Central memory CD8-positive, alpha-beta T cell (primary cell): ENCODE measurements at regions not wholly inside any gene's neighbourhood (a gene's known extent, or its start where the extent isn't known, plus 50 kb on each side); places are given as distances from the start of the nearest gene placed in this dataset.

Source experiments
- ATAC-seq: fragments of 150-1000 bp; cut with Tn5 transposase; replicated peaks from 2 replicates; pipeline ENCODE4 v1.10.0; 2022; ENCODE audit warnings: mild to moderate bottlenecking, moderate FRiP score, moderate number of reproducible peaks; ENCODE audit not compliant: poor library complexity, severe bottlenecking; ENCODE audit errors: extremely low read depth
- DNase-seq, 2 donors: peaks; one replicate each; pipeline ENCODE4 v3.0.0; 2021; ENCODE audit warnings: low spot score in 2 of 2
- H3K27ac Mint-ChIP-seq: one replicate; pipeline ENCODE4 v1.8.0; 2022; ENCODE audit warnings: low read depth, mild to moderate bottlenecking, moderate library complexity, mixed read lengths
- H3K27me3 Mint-ChIP-seq: one replicate; pipeline ENCODE4 v1.8.0; 2022; ENCODE audit warnings: mixed read lengths
- H3K36me3 Mint-ChIP-seq: one replicate; pipeline ENCODE4 v1.8.0; 2022; ENCODE audit warnings: mild to moderate bottlenecking, moderate library complexity, mixed read lengths; ENCODE audit not compliant: insufficient read depth
- H3K4me1 Mint-ChIP-seq: one replicate; pipeline ENCODE4 v1.8.0; 2022; ENCODE audit warnings: mixed read lengths
- H3K4me3 Mint-ChIP-seq: one replicate; pipeline ENCODE4 v1.8.0; 2022; ENCODE audit warnings: mild to moderate bottlenecking, moderate library complexity, mixed read lengths
- H3K9me3 Mint-ChIP-seq: one replicate; pipeline ENCODE4 v1.8.0; 2022; ENCODE audit warnings: mixed read lengths

DNA sequence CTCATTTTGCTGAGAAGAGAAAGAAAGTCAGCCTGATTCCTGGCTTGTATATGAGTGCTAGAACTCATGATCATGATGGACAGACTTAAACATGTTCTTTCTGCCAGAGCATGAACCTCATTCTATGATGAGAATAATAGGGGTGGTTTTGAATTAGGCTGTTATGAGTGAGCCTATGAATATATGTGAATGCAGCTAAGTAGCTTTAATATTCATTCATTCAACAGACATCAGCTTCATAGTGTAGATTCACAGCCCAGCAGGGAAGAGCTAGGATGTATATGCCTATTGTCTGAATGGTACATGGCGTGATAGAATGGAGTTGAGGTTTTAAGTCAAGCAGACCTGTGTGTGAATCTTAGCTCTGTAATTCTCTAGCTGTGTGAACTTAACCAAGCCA, 573.2 kb downstream of the DHX35 start:
- Mint-ChIP-seq H3K27me3 (no peaks in the 10 kb centered on the region), H3K36me3 (no peaks in the 10 kb centered on the region), H3K27ac (no peak overlapping the region), H3K4me1 (no peaks in the 10 kb centered on the region), H3K4me3 (no peak overlapping the region), H3K9me3 (peaks cover 7% of the 10 kb centered on the region)
- ATAC-seq (no peak), DNase-seq (no peak)

DNA sequence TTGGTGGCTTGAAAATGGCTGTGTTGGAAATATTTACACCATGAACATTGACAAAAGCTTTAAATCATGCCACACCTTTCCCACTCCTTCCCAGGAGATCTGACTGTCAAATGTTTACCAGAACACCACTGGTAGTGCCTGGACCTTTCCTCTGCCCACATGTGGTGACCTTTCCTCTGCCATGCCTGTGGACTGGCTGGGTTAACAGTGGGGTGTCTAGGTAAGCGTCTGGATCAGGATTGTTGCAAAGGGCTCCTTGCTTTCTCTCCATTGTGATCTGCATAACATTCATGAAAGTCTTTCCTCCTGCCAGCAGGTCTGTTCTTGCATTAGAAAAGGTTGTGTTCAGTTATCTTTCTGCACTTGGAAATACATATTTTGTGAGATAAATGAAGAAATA, 572.7 kb downstream of the DHX35 start:
- DNase-seq: no peak
- no peak for ATAC-seq
- H3K4me1 Mint-ChIP-seq: no peaks in the 10 kb centered on the region
- H3K36me3 Mint-ChIP-seq: no peaks in the 10 kb centered on the region
- no peak overlapping the region for H3K4me3 Mint-ChIP-seq
- no peak overlapping the region for H3K27ac Mint-ChIP-seq
- H3K27me3 Mint-ChIP-seq: no peaks in the 10 kb centered on the region
- H3K9me3 Mint-ChIP-seq: peaks cover 3% of the 10 kb centered on the region

DNA sequence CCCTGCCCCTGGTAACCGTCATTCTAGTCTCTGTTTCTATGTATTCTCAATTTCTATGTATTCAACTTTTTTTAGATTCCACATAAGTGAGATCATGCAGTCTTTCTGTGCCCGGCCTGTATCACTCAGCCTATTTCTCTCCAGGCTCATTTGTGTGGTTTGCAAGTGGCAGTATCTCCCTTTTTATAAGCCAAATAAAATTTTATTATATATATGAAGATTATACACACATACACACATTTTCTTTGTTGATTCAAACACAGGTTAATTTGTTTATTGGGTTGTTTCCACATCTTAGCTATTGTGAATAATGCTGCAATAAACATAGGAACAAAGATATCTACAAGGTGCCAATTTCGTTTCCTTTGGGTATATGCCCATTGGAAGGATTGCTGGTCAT, 571.7 kb downstream of the DHX35 start:
- no peaks in the 10 kb centered on the region for H3K36me3 Mint-ChIP-seq
- no peak overlapping the region for H3K4me3 Mint-ChIP-seq
- ATAC-seq (no peak), DNase-seq (no peak)
- no peaks in the 10 kb centered on the region for H3K27me3 Mint-ChIP-seq
- no peaks in the 10 kb centered on the region for H3K4me1 Mint-ChIP-seq
- H3K27ac Mint-ChIP-seq: no peak overlapping the region
- H3K9me3 Mint-ChIP-seq: no peaks in the 10 kb centered on the region

DNA sequence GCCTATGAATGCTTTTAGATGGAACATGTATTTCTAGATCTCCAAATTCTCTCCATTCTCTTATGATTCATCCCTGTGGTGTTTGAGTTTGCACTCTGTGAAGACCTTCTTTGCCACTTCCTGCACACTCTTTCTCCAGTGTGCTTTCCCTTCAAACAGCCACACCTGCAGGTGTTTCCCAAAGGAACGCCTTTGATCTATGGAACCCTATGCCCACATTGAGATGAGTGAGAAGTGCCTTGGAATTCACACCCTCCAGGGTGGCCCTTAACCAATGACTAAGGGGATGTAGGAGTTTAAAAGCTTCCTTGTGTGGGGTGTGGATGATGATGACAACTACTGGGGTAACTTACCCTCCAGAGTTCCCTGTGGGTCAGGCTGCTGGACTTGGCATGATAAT, 570.1 kb downstream of the DHX35 start:
- no peaks in the 10 kb centered on the region for H3K36me3 Mint-ChIP-seq
- ATAC-seq (no peak), DNase-seq (no peak)
- no peaks in the 10 kb centered on the region for H3K4me1 Mint-ChIP-seq
- no peak overlapping the region for H3K4me3 Mint-ChIP-seq
- no peaks in the 10 kb centered on the region for H3K9me3 Mint-ChIP-seq
- no peak overlapping the region for H3K27ac Mint-ChIP-seq
- no peaks in the 10 kb centered on the region for H3K27me3 Mint-ChIP-seq

DNA sequence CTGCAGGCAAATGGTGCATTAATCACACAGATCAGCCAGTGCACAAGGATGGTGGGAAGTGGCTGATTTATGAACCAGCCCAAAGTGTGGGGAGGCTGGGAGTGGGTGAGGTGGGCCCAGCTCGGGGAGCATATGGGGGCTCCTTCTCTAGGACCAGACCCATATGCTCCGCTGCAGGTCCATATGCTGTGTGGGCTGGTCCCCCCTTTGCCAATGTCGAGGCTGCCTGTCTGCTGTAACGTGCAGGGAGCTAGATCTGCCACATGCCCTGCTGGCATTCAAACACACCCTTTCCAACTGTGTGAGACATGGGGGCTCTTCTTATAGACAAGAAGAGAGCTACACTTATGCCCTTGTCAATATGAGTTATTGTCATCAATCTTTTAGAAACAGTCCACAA, 566.3 kb downstream of the DHX35 start:
- Mint-ChIP-seq H3K9me3 (no peaks in the 10 kb centered on the region), H3K4me1 (no peaks in the 10 kb centered on the region), H3K4me3 (no peak overlapping the region), H3K36me3 (no peaks in the 10 kb centered on the region), H3K27ac (no peak overlapping the region), H3K27me3 (no peaks in the 10 kb centered on the region)
- ATAC-seq: no peak
- DNase-seq: no peak

DNA sequence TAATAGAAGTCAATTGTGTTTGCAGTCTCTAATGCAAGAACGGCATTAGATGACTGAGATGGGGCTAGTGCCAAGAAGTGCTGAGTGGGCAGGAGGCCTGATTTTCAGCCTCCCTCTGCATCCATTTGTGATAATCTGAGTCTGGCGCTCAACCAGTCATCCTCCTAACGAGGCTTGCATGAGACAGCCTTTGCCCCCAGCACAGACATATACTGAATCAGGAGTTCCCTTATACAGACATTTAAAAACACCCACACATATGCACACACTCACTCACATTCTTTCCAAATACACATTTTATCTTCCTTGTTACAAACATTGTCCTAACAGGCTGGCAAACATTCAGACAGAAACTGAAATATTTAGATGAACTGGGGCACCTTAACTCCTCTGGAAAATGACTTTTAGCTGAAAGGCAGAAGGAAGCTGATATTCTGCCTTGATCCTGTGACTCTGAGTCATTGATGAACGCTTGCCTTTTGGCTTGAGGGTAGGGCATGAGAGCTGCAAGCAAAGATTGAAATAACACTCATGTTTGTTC, 562.3 kb downstream of the DHX35 start:
- Mint-ChIP-seq H3K4me1 (no peaks in the 10 kb centered on the region), H3K36me3 (no peaks in the 10 kb centered on the region), H3K27me3 (no peaks in the 10 kb centered on the region), H3K4me3 (no peak overlapping the region), H3K9me3 (no peaks in the 10 kb centered on the region), H3K27ac (no peak overlapping the region)
- ATAC-seq (no peak), DNase-seq (no peak)

DNA sequence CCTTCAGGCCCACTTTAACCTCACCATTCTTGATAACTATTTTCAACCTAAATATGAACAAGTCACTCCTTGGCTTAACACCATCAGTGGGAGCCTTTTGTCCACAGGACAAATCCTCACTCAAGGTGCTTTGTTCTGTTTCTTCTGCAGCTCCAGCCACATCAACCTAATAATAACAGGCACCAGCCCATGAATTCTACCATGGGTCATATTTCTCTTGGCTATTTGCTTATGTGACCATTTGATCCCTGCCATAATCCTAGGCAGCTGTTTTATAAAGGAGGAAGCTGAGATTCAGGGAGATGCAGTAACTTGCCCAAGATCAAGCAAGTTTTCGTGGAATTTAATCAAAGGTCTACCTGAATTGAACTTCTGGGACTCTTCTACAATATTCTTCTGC, 561.3 kb downstream of the DHX35 start:
- no peaks in the 10 kb centered on the region for H3K36me3 Mint-ChIP-seq

DNA sequence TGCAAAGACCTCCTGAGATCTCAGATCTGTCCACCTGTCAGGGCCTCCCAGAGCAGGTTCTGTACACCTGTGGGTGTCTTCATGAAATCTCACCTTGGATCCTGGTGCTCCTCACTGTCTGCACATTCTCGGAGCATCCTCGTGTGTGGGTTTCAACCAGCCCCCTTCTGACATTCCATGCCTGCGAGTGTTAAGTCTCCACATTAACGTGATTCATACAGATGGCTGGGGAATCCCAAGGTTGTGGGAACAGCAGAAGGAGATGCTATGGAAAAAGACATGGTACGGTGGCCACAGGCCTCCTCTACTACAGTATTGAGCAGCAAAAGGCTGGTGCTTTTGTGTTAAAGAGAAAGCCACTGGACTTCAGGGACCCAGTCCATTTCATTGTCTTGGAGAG, 556.5 kb downstream of the DHX35 start:
- no peaks in the 10 kb centered on the region for H3K36me3 Mint-ChIP-seq
- no peak overlapping the region for H3K27ac Mint-ChIP-seq
- no peak overlapping the region for H3K4me3 Mint-ChIP-seq
- ATAC-seq (no peak), DNase-seq (no peak)
- H3K27me3 Mint-ChIP-seq: no peaks in the 10 kb centered on the region
- H3K9me3 Mint-ChIP-seq: peaks cover 6% of the 10 kb centered on the region
- no peaks in the 10 kb centered on the region for H3K4me1 Mint-ChIP-seq

More for the DNA sequence above, 561.3 kb downstream of the DHX35 start:
- Mint-ChIP-seq H3K27me3 (no peaks in the 10 kb centered on the region), H3K4me3 (no peak overlapping the region), H3K9me3 (no peaks in the 10 kb centered on the region), H3K4me1 (no peaks in the 10 kb centered on the region), H3K27ac (no peak overlapping the region)
- ATAC-seq: no peak
- DNase-seq: no peak

DNA sequence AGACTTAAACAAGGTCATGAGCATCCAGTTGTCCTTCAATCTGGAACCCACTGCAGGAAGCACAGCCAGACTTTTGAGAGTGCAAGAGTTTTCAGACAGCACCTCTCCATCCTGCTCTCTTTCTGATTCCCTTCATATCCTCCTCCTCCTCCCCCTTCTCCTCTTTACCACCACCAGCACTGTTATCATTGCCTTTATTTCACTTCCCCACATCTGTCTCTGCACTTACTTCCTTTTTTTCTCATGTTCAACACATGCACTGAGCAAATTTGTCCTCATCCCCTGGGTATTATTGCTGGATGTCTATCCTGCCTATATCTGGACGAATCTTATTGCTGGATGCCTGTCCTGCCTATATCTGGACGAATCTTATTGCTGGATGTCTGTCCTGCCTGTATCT, 554.8 kb downstream of the DHX35 start:
- H3K36me3 Mint-ChIP-seq: no peaks in the 10 kb centered on the region
- ATAC-seq (no peak), DNase-seq (no peak)
- H3K27me3 Mint-ChIP-seq: no peaks in the 10 kb centered on the region
- H3K4me1 Mint-ChIP-seq: no peaks in the 10 kb centered on the region
- H3K9me3 Mint-ChIP-seq: peaks cover 6% of the 10 kb centered on the region
- no peak overlapping the region for H3K27ac Mint-ChIP-seq
- H3K4me3 Mint-ChIP-seq: no peak overlapping the region

DNA sequence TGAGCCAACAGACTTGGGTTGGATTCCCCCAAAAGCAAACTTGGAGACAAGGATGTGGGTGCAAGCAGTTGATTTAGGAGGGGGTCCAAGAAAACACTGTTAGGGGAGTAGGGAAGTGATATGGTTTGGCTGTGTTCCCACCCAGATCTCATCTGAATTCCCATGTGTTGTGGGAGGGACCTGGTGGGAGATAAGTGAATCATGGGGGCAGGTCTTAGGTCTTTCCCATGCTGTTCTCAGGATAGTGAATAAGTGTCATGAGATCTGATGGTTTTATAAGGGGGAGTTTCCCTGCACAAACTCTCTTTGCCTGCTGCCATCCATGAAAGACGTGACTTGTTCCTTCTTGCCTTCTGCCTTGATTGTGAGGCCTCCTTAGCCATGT, 542.6 kb downstream of the DHX35 start:
- Mint-ChIP-seq H3K36me3 (no peaks in the 10 kb centered on the region), H3K27me3 (no peaks in the 10 kb centered on the region), H3K4me3 (no peak overlapping the region), H3K27ac (no peak overlapping the region), H3K4me1 (no peaks in the 10 kb centered on the region), H3K9me3 (peaks cover 7% of the 10 kb centered on the region)
- DNase-seq (no peak), ATAC-seq (no peak)

DNA sequence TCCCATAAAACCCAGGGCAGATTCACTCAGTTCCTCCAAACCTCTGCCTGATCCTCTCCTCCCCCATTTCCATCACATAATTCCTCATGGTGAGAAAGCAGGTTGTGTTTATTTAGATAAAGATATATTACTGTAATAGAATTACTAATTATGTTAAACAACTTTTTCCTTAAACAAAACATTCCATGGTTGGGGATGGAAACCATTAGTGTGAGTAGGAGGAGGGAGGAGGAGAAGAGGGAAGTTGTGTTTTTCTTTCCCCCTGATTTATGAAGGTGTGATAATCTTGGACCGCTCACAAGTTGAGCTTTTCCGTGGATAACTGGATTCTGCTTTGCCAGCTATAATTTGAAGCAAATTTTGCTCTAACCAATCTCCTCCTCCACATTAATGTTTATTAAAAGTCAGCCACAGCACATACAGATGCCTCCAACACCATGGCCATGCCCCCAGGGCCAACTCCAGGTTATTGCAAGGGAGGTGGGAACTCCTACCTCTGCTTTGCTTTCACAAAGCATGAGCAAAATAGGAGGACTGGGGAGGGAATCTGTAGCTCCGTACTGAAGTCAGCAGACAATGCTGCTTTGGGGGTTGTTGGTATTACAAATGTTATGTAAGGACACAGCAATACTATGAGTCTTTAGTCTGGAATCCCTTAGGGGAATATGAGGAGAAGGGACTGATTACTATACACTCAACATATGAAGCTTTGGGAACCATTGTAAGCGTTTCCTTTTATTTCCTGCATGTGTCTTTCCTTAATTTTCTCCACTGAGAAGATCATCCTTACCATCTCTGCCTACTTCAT, 542.0 kb downstream of the DHX35 start:
- H3K27ac Mint-ChIP-seq: no peak overlapping the region
- no peaks in the 10 kb centered on the region for H3K4me1 Mint-ChIP-seq
- ATAC-seq (no peak), DNase-seq (no peak)
- no peaks in the 10 kb centered on the region for H3K36me3 Mint-ChIP-seq
- no peaks in the 10 kb centered on the region for H3K27me3 Mint-ChIP-seq
- no peak overlapping the region for H3K4me3 Mint-ChIP-seq
- H3K9me3 Mint-ChIP-seq: peaks cover 7% of the 10 kb centered on the region

DNA sequence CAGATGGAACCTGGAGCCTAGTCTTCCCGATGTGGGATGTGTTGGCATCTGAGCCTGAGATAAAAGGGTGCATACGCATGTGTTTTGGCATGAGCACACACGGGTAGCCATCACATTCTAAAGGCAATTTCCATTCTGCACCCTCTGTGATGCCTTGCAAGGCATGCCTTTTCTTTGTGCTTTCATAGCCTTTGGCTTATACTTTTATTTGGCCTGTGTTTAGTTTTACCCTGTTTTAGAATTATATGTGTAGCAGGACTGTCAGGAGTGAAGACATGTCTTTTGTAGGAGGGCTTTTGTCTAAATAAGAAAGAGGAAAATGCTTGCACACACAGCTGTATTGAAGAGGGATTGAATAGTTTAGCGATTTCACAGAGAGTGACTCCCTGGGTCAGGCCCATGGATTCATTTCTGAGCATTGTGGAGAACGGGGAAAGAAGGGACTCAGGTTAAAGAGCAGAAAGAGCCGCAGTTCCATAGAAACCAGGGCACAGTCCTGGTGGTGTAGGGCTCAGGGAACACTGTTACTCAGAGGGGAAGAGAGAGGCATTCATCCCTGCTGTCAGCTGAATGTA, 530.2 kb downstream of the DHX35 start:
- Mint-ChIP-seq H3K27me3 (peaks cover 17% of the 10 kb centered on the region), H3K27ac (no peak overlapping the region), H3K36me3 (no peaks in the 10 kb centered on the region), H3K4me1 (no peaks in the 10 kb centered on the region), H3K4me3 (no peak overlapping the region), H3K9me3 (peaks cover 17% of the 10 kb centered on the region)
- no peak for ATAC-seq
- no peak for DNase-seq

DNA sequence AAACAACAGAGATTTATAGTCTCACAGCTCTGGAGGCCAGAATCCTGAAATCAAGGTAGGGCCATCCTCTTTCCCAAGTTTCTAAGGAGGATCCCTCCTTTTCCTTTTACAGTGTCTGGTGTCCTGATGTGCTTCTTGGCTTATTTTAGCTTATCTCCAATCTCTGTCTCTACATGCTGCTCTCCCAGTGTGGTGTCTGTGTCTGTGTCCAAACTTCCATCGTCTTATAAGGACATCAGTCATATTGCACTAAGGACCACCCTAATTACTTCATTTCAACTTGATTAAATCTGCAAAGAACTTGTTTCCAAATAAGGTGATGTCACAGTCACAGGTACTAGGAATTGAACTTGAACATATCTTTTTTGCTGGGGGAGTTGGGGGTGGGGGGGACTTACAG, 529.6 kb downstream of the DHX35 start:
- Mint-ChIP-seq H3K36me3 (no peaks in the 10 kb centered on the region), H3K9me3 (peaks cover 11% of the 10 kb centered on the region), H3K4me1 (no peaks in the 10 kb centered on the region), H3K27me3 (peaks cover 17% of the 10 kb centered on the region), H3K4me3 (no peak overlapping the region), H3K27ac (no peak overlapping the region)
- no peak for DNase-seq
- no peak for ATAC-seq
